NT2/D1 (cell line): ENCODE measurements at regions not wholly inside any gene's neighbourhood (a gene's known extent, or its start where the extent isn't known, plus 50 kb on each side); places are given as distances from the start of the nearest gene placed in this dataset.

Experiments used
- DNase-seq: peaks from one replicate; pipeline ENCODE4 v3.0.0-alpha.2; 2011; ENCODE audit warnings: low read depth, low spot score
- H3K27me3 ChIP-seq: 2 replicates; pipeline ENCODE4 v1.6.0; 2011; ENCODE audit warnings: mild to moderate bottlenecking; ENCODE audit not compliant: insufficient read length, insufficient read depth
- H3K36me3 ChIP-seq: 2 replicates; pipeline ENCODE4 v1.6.1; 2011; ENCODE audit warnings: mild to moderate bottlenecking, low read length, mixed read lengths; ENCODE audit not compliant: insufficient read depth, insufficient read length
- H3K4me1 ChIP-seq: 2 replicates; pipeline ENCODE4 v1.5.1; 2011; ENCODE audit not compliant: insufficient read depth, insufficient read length
- H3K4me3 ChIP-seq: 2 replicates; pipeline ENCODE4 v1.5.1; 2011; ENCODE audit warnings: low read depth; ENCODE audit not compliant: insufficient read length
- H3K9ac ChIP-seq: 2 replicates; pipeline ENCODE4 v1.6.0; 2011; ENCODE audit warnings: low read depth; ENCODE audit not compliant: insufficient read length
- H3K9me3 ChIP-seq: 2 replicates; pipeline ENCODE4 v1.5.1; 2011; ENCODE audit warnings: mild to moderate bottlenecking, low read length; ENCODE audit not compliant: insufficient read depth
- SUZ12 ChIP-seq: IDR thresholded peaks from 2 replicates; pipeline ENCODE4 v1.6.1; 2011; ENCODE audit not compliant: insufficient read length, insufficient read depth; ENCODE audit errors: extremely low read depth
- YY1 ChIP-seq: IDR thresholded peaks from 2 replicates; pipeline ENCODE4 v1.6.1; 2011; ENCODE audit not compliant: insufficient read length, insufficient read depth
- ZNF274 ChIP-seq: IDR thresholded peaks from 2 replicates; pipeline ENCODE4 v1.6.1; 2011; ENCODE audit warnings: mild to moderate bottlenecking, low read depth, low read length

- no peaks in the 10 kb centered on the region for H3K27me3 ChIP-seq
- H3K9me3 ChIP-seq: no peaks in the 10 kb centered on the region
- no peaks in the 10 kb centered on the region for H3K4me1 ChIP-seq
- no peak overlapping the region for H3K9ac ChIP-seq
- no peak overlapping the region for H3K4me3 ChIP-seq
- no peaks in the 10 kb centered on the region for H3K36me3 ChIP-seq
- DNase-seq: no peak
- TF ChIP-seq ZNF274: no peak
- TF ChIP-seq SUZ12: no peak
- no peak for TF ChIP-seq YY1
Observed at GRCh38 chr1:239040523-239040922, 345.8 kb upstream of the CHRM3 start.

GRCh38 chr1:239031310-239031709, 355.1 kb upstream of the CHRM3 start:
- Histone ChIP-seq H3K9ac (no peak overlapping the region), H3K4me3 (no peak overlapping the region), H3K27me3 (no peaks in the 10 kb centered on the region), H3K36me3 (no peaks in the 10 kb centered on the region), H3K9me3 (no peaks in the 10 kb centered on the region), H3K4me1 (no peaks in the 10 kb centered on the region)
- DNase-seq: no peak
- TF ChIP-seq ZNF274 (no peak), SUZ12 (no peak), YY1 (no peak)

- TF ChIP-seq YY1: no peak
- TF ChIP-seq ZNF274: no peak
- TF ChIP-seq SUZ12: no peak
- no peak overlapping the region for H3K4me3 ChIP-seq
- H3K9me3 ChIP-seq: no peaks in the 10 kb centered on the region
- no peaks in the 10 kb centered on the region for H3K36me3 ChIP-seq
- H3K9ac ChIP-seq: no peak overlapping the region
- no peaks in the 10 kb centered on the region for H3K4me1 ChIP-seq
- no peak for DNase-seq
- no peaks in the 10 kb centered on the region for H3K27me3 ChIP-seq
Observed at GRCh38 chr1:239025997-239026694, 360.2 kb upstream of the CHRM3 start.

- H3K9me3 ChIP-seq: no peaks in the 10 kb centered on the region
- no peak overlapping the region for H3K9ac ChIP-seq
- no peaks in the 10 kb centered on the region for H3K27me3 ChIP-seq
- no peak for DNase-seq
- TF ChIP-seq SUZ12: no peak
- TF ChIP-seq YY1: no peak
- no peak for TF ChIP-seq ZNF274
- no peak overlapping the region for H3K4me3 ChIP-seq
- H3K4me1 ChIP-seq: no peaks in the 10 kb centered on the region
- no peaks in the 10 kb centered on the region for H3K36me3 ChIP-seq
Observed at GRCh38 chr1:239025223-239025622, 361.1 kb upstream of the CHRM3 start.

DNA sequence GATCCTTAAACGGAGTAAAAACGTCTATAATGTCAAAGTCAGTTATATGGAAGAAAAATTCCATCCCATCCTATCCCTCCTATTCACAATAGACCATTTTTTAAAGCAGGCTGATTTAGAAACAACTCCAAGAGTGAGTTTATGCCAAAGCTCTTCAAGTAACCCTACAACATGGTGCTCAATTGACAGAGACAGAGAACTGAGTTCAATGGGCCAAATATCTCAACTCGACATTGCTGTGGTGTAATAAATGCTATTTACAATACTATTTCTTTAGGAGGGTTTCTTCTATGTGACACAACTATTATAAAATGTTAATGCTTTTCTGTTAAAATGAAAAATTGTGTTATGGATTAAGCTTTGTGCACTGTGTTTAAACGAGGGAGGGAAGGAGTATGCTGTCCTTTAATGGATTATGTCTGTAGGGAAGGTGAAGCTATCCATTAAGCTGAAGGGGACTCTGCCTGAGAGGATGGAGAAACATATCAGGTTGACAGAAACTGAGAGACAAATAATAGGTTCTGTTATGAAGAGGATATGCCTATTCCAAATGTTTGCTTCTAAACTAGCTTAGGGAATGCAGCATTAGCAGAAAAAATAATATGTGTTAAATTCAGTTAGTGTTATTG, 362.5 kb upstream of the CHRM3 start:
- H3K36me3 ChIP-seq: no peaks in the 10 kb centered on the region
- H3K9me3 ChIP-seq: no peaks in the 10 kb centered on the region
- H3K9ac ChIP-seq: no peak overlapping the region
- H3K4me3 ChIP-seq: no peak overlapping the region
- TF ChIP-seq SUZ12 (no peak), YY1 (no peak), ZNF274 (no peak)
- no peaks in the 10 kb centered on the region for H3K4me1 ChIP-seq
- no peak for DNase-seq
- no peaks in the 10 kb centered on the region for H3K27me3 ChIP-seq

DNA sequence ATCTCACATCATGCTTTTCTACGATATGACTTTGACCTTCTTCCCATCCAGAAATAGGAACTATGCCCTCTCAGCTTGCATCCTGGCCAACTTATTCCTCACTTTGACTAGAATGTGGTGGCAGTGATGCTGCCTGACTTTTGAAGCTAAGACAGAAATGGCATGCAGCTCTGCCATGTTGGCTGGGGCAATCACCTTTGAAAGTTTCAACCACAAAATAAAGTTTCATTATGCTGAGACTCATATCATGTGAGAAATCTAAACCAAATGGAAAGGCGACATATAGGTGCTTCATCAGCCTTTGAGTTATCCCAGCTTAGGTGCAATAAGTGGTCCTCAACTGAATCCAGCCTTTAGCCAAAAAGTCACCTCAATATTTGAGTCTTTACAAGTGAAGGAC, 370.0 kb upstream of the CHRM3 start:
- H3K4me1 ChIP-seq: no peaks in the 10 kb centered on the region
- no peaks in the 10 kb centered on the region for H3K27me3 ChIP-seq
- TF ChIP-seq YY1 (no peak), ZNF274 (no peak), SUZ12 (no peak)
- no peak overlapping the region for H3K9ac ChIP-seq
- H3K9me3 ChIP-seq: no peaks in the 10 kb centered on the region
- H3K36me3 ChIP-seq: no peaks in the 10 kb centered on the region
- no peak for DNase-seq
- H3K4me3 ChIP-seq: no peak overlapping the region

DNA sequence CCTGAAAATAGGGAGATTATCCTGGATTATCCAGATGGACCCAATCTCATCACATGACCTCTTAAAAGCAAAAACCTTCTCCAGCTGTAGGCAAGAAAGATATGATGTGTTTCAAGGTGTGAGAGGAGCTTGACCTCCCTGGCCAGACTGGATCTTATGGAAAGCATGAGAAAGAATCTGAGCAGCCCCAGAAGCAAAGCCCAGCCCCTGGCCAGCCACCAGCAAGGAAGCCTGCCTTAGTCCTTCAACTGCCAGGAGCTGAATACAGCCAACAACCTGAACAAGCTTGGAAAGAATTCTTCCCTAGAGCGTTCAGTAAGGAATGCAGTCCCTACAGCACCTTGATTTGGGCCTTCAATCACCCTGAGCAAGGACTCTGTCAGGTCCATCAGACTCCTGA, 375.0 kb upstream of the CHRM3 start:
- no peaks in the 10 kb centered on the region for H3K27me3 ChIP-seq
- DNase-seq: no peak

More for the DNA sequence above, 375.0 kb upstream of the CHRM3 start:
- TF ChIP-seq YY1 (no peak), ZNF274 (no peak), SUZ12 (no peak)
- Histone ChIP-seq H3K4me3 (no peak overlapping the region), H3K9ac (no peak overlapping the region), H3K4me1 (no peaks in the 10 kb centered on the region), H3K9me3 (no peaks in the 10 kb centered on the region), H3K36me3 (no peaks in the 10 kb centered on the region)
